GM18858 (cell line): ENCODE measurements at regions not wholly inside any gene's neighbourhood (a gene's known extent, or its start where the extent isn't known, plus 50 kb on each side); places are given as distances from the start of the nearest gene placed in this dataset.

ENCODE experiments used
- ATAC-seq: cut with Tn5 transposase; IDR thresholded peaks from one replicate; pipeline ENCODE4 v1.9.1; 2021; ENCODE audit not compliant: unreplicated experiment

- ATAC-seq = no peak
These were observed 205.9 kb upstream of the RGMA start for GRCh38 chr15:93294896-93295295.

- ATAC-seq = no peak
These were observed 205.1 kb upstream of the RGMA start for GRCh38 chr15:93294066-93294465.

GRCh38 chr15:93291380-93291779, 202.4 kb upstream of the RGMA start:
- ATAC-seq = no peak

DNA sequence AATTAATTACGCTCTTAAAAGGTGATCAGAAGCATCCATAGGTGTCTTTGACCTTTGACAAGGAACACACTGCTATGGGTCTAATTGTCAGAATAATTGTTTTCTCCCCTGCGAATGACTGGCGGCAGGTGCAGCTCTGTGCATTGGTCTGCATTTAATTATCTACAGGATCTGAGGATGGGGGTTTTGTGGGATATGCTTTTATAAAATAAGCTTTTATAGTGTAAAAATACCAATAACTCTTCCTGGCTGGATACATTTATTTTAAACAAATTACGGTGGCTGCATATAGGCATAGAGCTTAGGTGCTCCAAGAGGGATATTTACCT, 201.6 kb upstream of the RGMA start:
- no peak for ATAC-seq

- no peak for ATAC-seq
These were observed 201.1 kb upstream of the RGMA start for GRCh38 chr15:93289941-93290617.

- no peak for ATAC-seq
These were observed 199.8 kb upstream of the RGMA start for GRCh38 chr15:93288728-93289294.

- no peak for ATAC-seq
These were observed 197.4 kb upstream of the RGMA start for GRCh38 chr15:93286446-93286845.

GRCh38 chr15:93283854-93284253, 194.8 kb upstream of the RGMA start:
- no peak for ATAC-seq

DNA sequence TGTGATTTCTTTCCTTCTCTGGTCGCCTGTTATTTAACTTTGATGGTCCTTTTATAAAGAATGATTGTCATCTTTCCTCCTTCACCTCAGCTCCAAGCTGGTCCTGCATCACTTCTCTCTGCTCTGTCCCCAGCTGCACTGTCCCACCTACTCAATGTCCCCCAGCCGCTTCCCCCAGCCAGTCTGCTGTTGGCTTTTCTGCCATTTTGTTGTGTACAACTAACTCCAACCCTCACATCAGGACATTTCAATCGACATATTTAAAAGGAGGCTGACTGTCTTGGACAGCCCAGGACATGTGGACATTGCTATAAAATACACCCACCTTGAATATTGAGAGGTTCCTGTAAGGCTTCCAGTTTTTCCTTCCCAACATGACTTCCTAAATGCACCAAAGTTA, 193.8 kb upstream of the RGMA start:
- no peak for ATAC-seq

- ATAC-seq = no peak
These were observed 189.8 kb upstream of the RGMA start for GRCh38 chr15:93278783-93279182.

GRCh38 chr15:93278006-93278405, 189.0 kb upstream of the RGMA start:
- ATAC-seq = no peak

GRCh38 chr15:93274257-93274656, 185.2 kb upstream of the RGMA start:
- no peak for ATAC-seq

DNA sequence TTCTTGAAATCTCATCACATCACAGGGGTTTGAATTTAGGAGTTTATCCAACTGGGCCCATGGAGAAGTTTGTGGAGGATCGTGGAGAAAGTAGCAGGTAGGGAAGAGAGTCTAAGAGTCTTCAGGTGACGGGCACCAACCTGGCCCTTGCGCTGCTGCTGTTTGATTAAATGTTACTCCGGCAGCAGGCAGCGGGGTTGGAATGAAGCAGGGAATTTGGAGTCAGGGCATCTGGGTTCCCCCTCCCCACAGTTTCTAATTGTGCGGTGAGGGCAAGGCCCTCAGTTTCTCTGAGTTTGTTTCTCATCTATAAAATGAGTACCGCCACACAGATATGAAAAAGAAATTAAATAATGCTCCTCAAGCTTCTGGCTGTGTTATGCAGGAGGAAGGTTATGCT, 182.9 kb upstream of the RGMA start:
- no peak for ATAC-seq

- ATAC-seq = no peak
These were observed 182.0 kb upstream of the RGMA start for GRCh38 chr15:93270937-93271467.

GRCh38 chr15:93268066-93268465, 179.1 kb upstream of the RGMA start:
- ATAC-seq = no peak

GRCh38 chr15:93266291-93266690, 177.3 kb upstream of the RGMA start:
- no peak for ATAC-seq

GRCh38 chr15:93265111-93265556, 176.1 kb upstream of the RGMA start:
- ATAC-seq = no peak

DNA sequence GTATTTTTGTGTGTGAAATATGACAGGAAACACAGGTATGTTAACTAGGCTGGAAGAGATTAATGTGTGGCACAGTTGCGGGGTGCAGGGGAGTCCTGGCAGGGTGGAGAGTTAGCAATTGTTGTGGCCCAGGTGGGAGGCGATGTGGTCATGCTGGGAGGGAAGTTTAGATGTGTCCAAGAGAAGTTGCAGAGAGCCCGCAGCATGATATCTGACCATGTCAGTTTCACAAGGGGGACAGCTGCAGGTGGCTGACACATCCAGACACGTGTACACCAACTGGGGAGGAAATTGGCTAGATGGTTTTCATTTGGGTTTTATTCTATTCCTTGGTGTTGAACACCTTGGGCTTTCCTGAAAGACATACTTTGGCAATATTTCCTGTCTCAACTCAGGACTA, 172.8 kb upstream of the RGMA start:
- ATAC-seq = no peak

DNA sequence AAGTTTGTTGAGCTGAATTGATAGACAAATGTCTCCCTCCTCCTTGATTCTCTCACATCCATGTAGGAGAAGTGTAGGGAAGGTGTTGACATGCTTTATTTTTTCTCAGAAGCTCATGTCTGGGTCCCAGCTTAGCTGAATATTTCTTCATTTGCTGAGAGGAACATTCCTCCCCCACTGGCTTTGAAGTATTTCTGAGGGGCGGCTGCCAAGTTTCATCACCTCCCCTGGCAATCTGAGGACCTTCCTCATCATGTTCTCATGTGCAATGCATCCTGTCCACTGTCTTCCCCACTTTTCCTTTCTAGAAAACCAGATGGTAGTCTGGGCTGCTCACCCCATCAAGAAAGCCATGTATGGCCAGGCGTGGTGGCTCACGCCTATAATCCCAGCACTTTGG, 168.9 kb upstream of the RGMA start:
- ATAC-seq = no peak

GRCh38 chr15:93253681-93254080, 164.7 kb upstream of the RGMA start:
- ATAC-seq = no peak

- ATAC-seq = no peak
These were observed 163.8 kb upstream of the RGMA start for GRCh38 chr15:93252780-93253179.

- no peak for ATAC-seq
These were observed 161.9 kb upstream of the RGMA start for GRCh38 chr15:93250950-93251349.

DNA sequence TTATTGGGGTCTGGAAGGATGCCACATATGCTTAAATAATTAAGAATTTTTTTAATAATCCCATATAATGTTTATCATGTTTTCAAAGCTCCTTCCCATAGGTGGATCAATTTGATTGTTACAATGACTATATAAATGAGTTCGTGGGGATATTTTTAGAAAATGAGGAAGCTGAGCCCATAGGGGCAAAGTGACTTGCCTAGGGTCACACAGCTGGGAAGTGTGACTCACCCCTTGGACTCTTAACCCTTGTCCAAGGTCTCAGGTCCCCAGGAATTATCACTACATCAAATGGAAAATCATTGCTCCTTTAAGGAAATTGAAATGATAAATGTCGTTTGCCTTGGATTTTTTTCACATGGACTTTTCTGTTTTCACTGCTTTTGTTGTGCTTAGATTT, 161.2 kb upstream of the RGMA start:
- ATAC-seq = no peak
